ENCODE measurements at regions not wholly inside any gene's neighbourhood (a gene's known extent, or its start where the extent isn't known, plus 50 kb on each side); places are given as distances from the start of the nearest gene placed in this dataset.

- Histone ChIP-seq H3K27ac (no peak overlapping the region), H3K4me1 (no peaks in the 10 kb centered on the region), H3K36me3 (no peaks in the 10 kb centered on the region), H3K27me3 (no peaks in the 10 kb centered on the region), H3K9me3 (peaks cover 0 to 5% of the 10 kb centered on the region in 2 donors), H3K4me3 (no peak overlapping the region)
- no peak for TF ChIP-seq CTCF (IDR thresholded peaks at IDR 0.05)
- DNase-seq (ENCODE audit: low spot score): no peak
Observed at GRCh38 chr12:47350062-47350408, 270.3 kb upstream of the AMIGO2 start.

GRCh38 chr12:47349137-47350061 lies 269.6 kb upstream of the AMIGO2 start:
- no peaks in the 10 kb centered on the region for H3K27me3 ChIP-seq
- H3K36me3 ChIP-seq: no peaks in the 10 kb centered on the region
- no peak for TF ChIP-seq CTCF (IDR thresholded peaks at IDR 0.05)
- H3K9me3 ChIP-seq: no peaks in the 10 kb centered on the region
- H3K4me1 ChIP-seq: no peaks in the 10 kb centered on the region
- no peak overlapping the region for H3K27ac ChIP-seq
- H3K4me3 ChIP-seq: no peak overlapping the region
- DNase-seq (ENCODE audit: low spot score): no peak

DNA sequence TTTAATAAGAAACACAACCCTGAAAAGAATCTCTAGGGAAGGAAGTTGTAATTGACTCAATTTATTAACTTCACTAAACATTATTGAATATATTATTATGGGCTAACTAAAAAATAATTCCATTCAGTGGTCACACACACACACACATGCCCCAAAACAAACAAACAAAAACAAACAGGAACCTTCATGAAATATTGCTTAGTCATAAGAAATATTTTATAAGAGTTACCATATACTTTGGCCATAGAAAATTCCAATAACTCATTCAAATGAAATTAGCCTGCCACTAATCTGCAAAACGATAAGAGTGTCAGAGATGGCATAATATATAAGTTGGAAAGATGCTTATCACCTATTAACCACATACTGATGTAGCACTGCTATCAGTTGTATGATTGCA lies 268.4 kb upstream of the AMIGO2 start:
- Histone ChIP-seq H3K9me3 (no peaks in the 10 kb centered on the region), H3K4me3 (no peak overlapping the region)
- DNase-seq (ENCODE audit: low spot score): no peak

DNA sequence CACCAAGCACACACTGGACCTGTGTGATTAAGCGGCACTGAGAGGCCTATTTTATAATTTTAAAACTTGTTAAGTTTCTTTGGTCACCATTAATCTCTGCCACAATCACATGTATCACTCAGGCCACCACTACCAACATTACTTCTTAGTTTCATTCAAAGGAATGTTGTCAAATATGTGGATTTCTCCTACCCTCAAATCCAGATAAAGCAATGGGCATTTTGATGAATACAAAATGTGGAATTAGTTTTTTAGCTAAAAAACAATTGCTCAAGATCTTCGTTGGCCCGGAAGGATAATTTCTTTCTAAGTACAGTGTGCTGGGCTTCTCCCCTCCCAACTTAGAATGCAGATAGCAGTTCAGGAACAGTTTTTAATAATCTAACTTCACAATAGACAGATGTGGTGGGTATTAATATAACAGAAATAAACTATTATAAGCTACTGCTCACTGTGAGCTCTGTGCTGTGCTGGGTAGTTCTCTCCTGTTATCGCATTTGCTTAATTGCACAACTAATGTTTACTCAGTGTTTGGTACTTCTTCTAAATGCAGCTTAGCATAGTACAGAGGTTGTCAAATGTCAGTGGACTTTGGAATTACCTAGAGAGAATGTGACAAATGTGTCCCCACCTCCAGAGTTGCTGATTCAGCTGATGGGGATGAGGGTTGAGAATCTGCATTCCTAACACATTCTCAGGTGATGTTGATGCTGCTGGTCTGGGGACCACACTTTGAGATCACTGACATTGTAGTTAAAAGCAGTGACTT lies 266.7 kb upstream of the AMIGO2 start:
- Histone ChIP-seq H3K4me3 (no peak overlapping the region), H3K27me3 (no peaks in the 10 kb centered on the region), H3K4me1 (no peaks in the 10 kb centered on the region), H3K9me3 (no peaks in the 10 kb centered on the region), H3K27ac (no peak overlapping the region), H3K36me3 (no peaks in the 10 kb centered on the region)
- no peak for TF ChIP-seq CTCF (IDR thresholded peaks at IDR 0.05)
- DNase-seq (ENCODE audit: low spot score): no peak

More for the DNA sequence above, 268.4 kb upstream of the AMIGO2 start:
- Histone ChIP-seq H3K27me3 (no peaks in the 10 kb centered on the region), H3K27ac (no peak overlapping the region), H3K36me3 (no peaks in the 10 kb centered on the region), H3K4me1 (no peaks in the 10 kb centered on the region)
- no peak for TF ChIP-seq CTCF (IDR thresholded peaks at IDR 0.05)

GRCh38 chr12:47343684-47344567 lies 264.2 kb upstream of the AMIGO2 start:
- Histone ChIP-seq H3K27me3 (no peaks in the 10 kb centered on the region), H3K27ac (no peak overlapping the region), H3K4me1 (no peaks in the 10 kb centered on the region), H3K9me3 (no peaks in the 10 kb centered on the region), H3K36me3 (no peaks in the 10 kb centered on the region), H3K4me3 (no peak overlapping the region)
- no peak for TF ChIP-seq CTCF (IDR thresholded peaks at IDR 0.05)
- DNase-seq (ENCODE audit: low spot score): no peak
